Immature natural killer cell (primary cell): ENCODE measurements at regions not wholly inside any gene's neighbourhood (a gene's known extent, or its start where the extent isn't known, plus 50 kb on each side); places are given as distances from the start of the nearest gene placed in this dataset.
A peak's percentile ranks its signal among the peaks of the same experiment; 100 is the strongest.
"Not testable (repeated sequence)": the region's sequence is repeated elsewhere in the genome, so short reads cannot be mapped to it uniquely, and the experiment has no call there.

ENCODE experiments used
- DNase-seq, 3 donors: peaks; one replicate each; pipeline ENCODE4 v3.0.0; 2022; ENCODE audit warnings: mixed read lengths in 1 of 3
- H3K27ac Mint-ChIP-seq, 6 donors: one replicate each; pipeline ENCODE4 v1.8.0; 2020; ENCODE audit warnings: mixed read lengths in 6 of 6, mild to moderate bottlenecking in 5 of 6, inconsistent platforms in 4 of 6, moderate library complexity in 3 of 6
- H3K27me3 Mint-ChIP-seq, 3 donors: one replicate each; pipeline ENCODE4 v1.8.0; 2020 to 2021; ENCODE audit warnings: low read depth in 3 of 3, mild to moderate bottlenecking in 3 of 3, mixed read lengths in 3 of 3, moderate library complexity in 3 of 3, inconsistent platforms in 1 of 3
- H3K36me3 Mint-ChIP-seq, 3 donors: one replicate each; pipeline ENCODE4 v1.8.0; 2020; ENCODE audit warnings: mixed read lengths in 3 of 3, inconsistent platforms in 2 of 3, mild to moderate bottlenecking in 2 of 3
- H3K4me1 Mint-ChIP-seq, 2 donors: one replicate each; pipeline ENCODE4 v1.8.0; 2020; ENCODE audit warnings: inconsistent platforms in 2 of 2, mild to moderate bottlenecking in 2 of 2, mixed read lengths in 2 of 2, moderate library complexity in 1 of 2
- H3K4me3 Mint-ChIP-seq, 5 donors: one replicate each; pipeline ENCODE4 v1.8.0; 2020; ENCODE audit warnings: mild to moderate bottlenecking in 5 of 5, mixed read lengths in 5 of 5, inconsistent platforms in 3 of 5, moderate library complexity in 3 of 5
- H3K9me3 Mint-ChIP-seq, 6 donors: one replicate each; pipeline ENCODE4 v1.8.0; 2020; ENCODE audit warnings: mild to moderate bottlenecking in 6 of 6, mixed read lengths in 6 of 6, inconsistent platforms in 4 of 6, moderate library complexity in 3 of 6

GRCh38 chr20:52434041-52434425 is 242.5 kb upstream of the ZFP64 start:
- Mint-ChIP-seq H3K4me3 (no peak overlapping the region), H3K27me3 (peaks cover 0 to 3% (median 2%) of the 10 kb centered on the region in 3 donors), H3K36me3 (no peaks in the 10 kb centered on the region), H3K4me1 (no peaks in the 10 kb centered on the region), H3K27ac (no peak overlapping the region), H3K9me3 (peaks cover 0 to 3% (median 0%) of the 10 kb centered on the region in 6 donors)
- no peak for DNase-seq

GRCh38 chr20:52433326-52434040 is 241.9 kb upstream of the ZFP64 start:
- Mint-ChIP-seq H3K27ac (no peak overlapping the region), H3K9me3 (peaks cover 0 to 2% (median 0%) of the 10 kb centered on the region in 6 donors), H3K27me3 (peaks cover 0 to 2% (median 0%) of the 10 kb centered on the region in 3 donors), H3K36me3 (no peaks in the 10 kb centered on the region), H3K4me3 (no peak overlapping the region), H3K4me1 (no peaks in the 10 kb centered on the region)
- DNase-seq, result no peak

GRCh38 chr20:52432740-52433139 is 241.2 kb upstream of the ZFP64 start:
- Mint-ChIP-seq H3K4me1 (no peaks in the 10 kb centered on the region), H3K4me3 (no peak overlapping the region), H3K9me3 (peaks cover 0 to 2% (median 0%) of the 10 kb centered on the region in 6 donors), H3K27ac (no peak overlapping the region), H3K36me3 (no peaks in the 10 kb centered on the region), H3K27me3 (peaks cover 0 to 2% (median 0%) of the 10 kb centered on the region in 3 donors)
- no peak for DNase-seq

GRCh38 chr20:52429029-52429428 is 237.4 kb upstream of the ZFP64 start:
- DNase-seq, result no peak
- Mint-ChIP-seq H3K4me1 (no peaks in the 10 kb centered on the region), H3K27me3 (peaks cover 7 to 13% (median 10%) of the 10 kb centered on the region in 3 donors), H3K9me3 (peaks cover 0 to 2% (median 0%) of the 10 kb centered on the region in 6 donors), H3K4me3 (no peak overlapping the region), H3K27ac (no peak overlapping the region), H3K36me3 (no peaks in the 10 kb centered on the region)

GRCh38 chr20:52427960-52428359 is 236.4 kb upstream of the ZFP64 start:
- Mint-ChIP-seq H3K4me1 (no peaks in the 10 kb centered on the region), H3K4me3 (no peak overlapping the region)
- DNase-seq, result no peak

GRCh38 chr20:52426856-52427255 is 235.3 kb upstream of the ZFP64 start:
- H3K4me1 Mint-ChIP-seq, result no peaks in the 10 kb centered on the region
- H3K36me3 Mint-ChIP-seq, result no peaks in the 10 kb centered on the region
- peaks cover 9 to 26% (median 21%) of the 10 kb centered on the region in 3 donors for H3K27me3 Mint-ChIP-seq
- H3K4me3 Mint-ChIP-seq, result no peak overlapping the region
- DNase-seq, result no peak
- H3K9me3 Mint-ChIP-seq, result peaks cover 0 to 2% (median 0%) of the 10 kb centered on the region in 6 donors
- no peak overlapping the region for H3K27ac Mint-ChIP-seq

More at GRCh38 chr20:52427960-52428359, 236.4 kb upstream of the ZFP64 start:
- H3K27me3 Mint-ChIP-seq, result peaks cover 9 to 21% (median 19%) of the 10 kb centered on the region in 3 donors
- no peak overlapping the region for H3K27ac Mint-ChIP-seq
- peaks cover 0 to 2% (median 0%) of the 10 kb centered on the region in 6 donors for H3K9me3 Mint-ChIP-seq
- no peaks in the 10 kb centered on the region for H3K36me3 Mint-ChIP-seq

GRCh38 chr20:52425701-52426100 is 234.1 kb upstream of the ZFP64 start:
- H3K9me3 Mint-ChIP-seq, result no peaks in the 10 kb centered on the region
- no peak overlapping the region for H3K27ac Mint-ChIP-seq
- no peaks in the 10 kb centered on the region for H3K4me1 Mint-ChIP-seq
- no peak overlapping the region for H3K4me3 Mint-ChIP-seq
- no peaks in the 10 kb centered on the region for H3K36me3 Mint-ChIP-seq
- DNase-seq, result no peak
- H3K27me3 Mint-ChIP-seq, result peaks cover 9 to 29% (median 21%) of the 10 kb centered on the region in 3 donors

GRCh38 chr20:52425253-52425652 is 233.7 kb upstream of the ZFP64 start:
- Mint-ChIP-seq H3K4me1 (no peaks in the 10 kb centered on the region), H3K4me3 (no peak overlapping the region)

GRCh38 chr20:52424357-52424942 is 232.9 kb upstream of the ZFP64 start:
- not testable (repeated sequence) for DNase-seq, H3K4me1 Mint-ChIP-seq, H3K9me3 Mint-ChIP-seq, H3K36me3 Mint-ChIP-seq
- peaks cover 7 to 29% (median 21%) of the 10 kb centered on the region in 3 donors for H3K27me3 Mint-ChIP-seq
- H3K4me3 Mint-ChIP-seq, result peak overlapping the region in 1 of 5 donors; percentile 12
- peak overlapping the region; percentile 2 to 67 (median 33) for H3K27ac Mint-ChIP-seq

More at GRCh38 chr20:52425253-52425652, 233.7 kb upstream of the ZFP64 start:
- H3K9me3 Mint-ChIP-seq, result no peaks in the 10 kb centered on the region
- H3K36me3 Mint-ChIP-seq, result no peaks in the 10 kb centered on the region
- no peak for DNase-seq
- H3K27me3 Mint-ChIP-seq, result peaks cover 7 to 29% (median 21%) of the 10 kb centered on the region in 3 donors
- H3K27ac Mint-ChIP-seq, result peak overlapping the region in 3 of 6 donors; percentile 24 to 68 (median 42)

GRCh38 chr20:52423536-52424140 is 232.1 kb upstream of the ZFP64 start:
- Mint-ChIP-seq H3K27ac (peak overlapping the region in 1 of 6 donors; percentile 47), H3K27me3 (peaks cover 7 to 29% (median 21%) of the 10 kb centered on the region in 3 donors)
- not testable (repeated sequence) for H3K36me3 Mint-ChIP-seq, H3K4me3 Mint-ChIP-seq, H3K9me3 Mint-ChIP-seq, DNase-seq, H3K4me1 Mint-ChIP-seq

- Mint-ChIP-seq H3K9me3 (peaks cover 0 to 5% (median 0%) of the 10 kb centered on the region in 6 donors), H3K27me3 (peaks cover 7 to 29% (median 21%) of the 10 kb centered on the region in 3 donors), H3K4me1 (no peaks in the 10 kb centered on the region), H3K36me3 (no peaks in the 10 kb centered on the region), H3K4me3 (no peak overlapping the region), H3K27ac (peak overlapping the region in 2 of 6 donors; percentile 53 to 64)
- no peak for DNase-seq
These were observed 231.2 kb upstream of the ZFP64 start for GRCh38 chr20:52422574-52423336.

- Mint-ChIP-seq H3K27ac (peak overlapping the region in 1 of 6 donors; percentile 12), H3K27me3 (peaks cover 6 to 29% (median 21%) of the 10 kb centered on the region in 3 donors), H3K9me3 (peaks cover 0 to 5% (median 0%) of the 10 kb centered on the region in 6 donors), H3K4me3 (no peak overlapping the region), H3K36me3 (no peaks in the 10 kb centered on the region), H3K4me1 (no peaks in the 10 kb centered on the region)
- no peak for DNase-seq
These were observed 229.2 kb upstream of the ZFP64 start for GRCh38 chr20:52420805-52421204.

GRCh38 chr20:52419205-52419604 is 227.6 kb upstream of the ZFP64 start:
- Mint-ChIP-seq H3K27ac (no peak overlapping the region), H3K4me3 (no peak overlapping the region), H3K9me3 (peaks cover 0 to 5% (median 0%) of the 10 kb centered on the region in 6 donors)

More at GRCh38 chr20:52419205-52419604, 227.6 kb upstream of the ZFP64 start:
- H3K27me3 Mint-ChIP-seq, result peaks cover 2 to 18% (median 13%) of the 10 kb centered on the region in 3 donors
- H3K36me3 Mint-ChIP-seq, result no peaks in the 10 kb centered on the region
- no peak for DNase-seq
- H3K4me1 Mint-ChIP-seq, result peaks cover 0 to 5% of the 10 kb centered on the region in 2 donors
